Tibial nerve (tissue), 4 donors: ENCODE measurements at regions not wholly inside any gene's neighbourhood (a gene's known extent, or its start where the extent isn't known, plus 50 kb on each side); places are given as distances from the start of the nearest gene placed in this dataset.
A peak's percentile ranks its signal among the peaks of the same experiment; 100 is the strongest.

Source experiments
- DNase-seq, 2 donors: peaks; one replicate each; pipeline ENCODE4 v3.0.0-alpha.2; 2019; ENCODE audit warnings: low spot score in 2 of 2
- H3K27ac ChIP-seq, 4 donors: fragments of 200-600 bp; sonication (generic) in 3 of 4; one replicate each; pipeline ENCODE4 v1.5.1; 2017 to 2019; ENCODE audit warnings: mild to moderate bottlenecking in 1 of 4
- H3K27me3 ChIP-seq, 2 donors: fragments of 200-600 bp; sonication (generic) in 1 of 2; one replicate each; pipeline versions ENCODE4 v1.5.1 to v1.6.0; 2017 to 2019
- H3K36me3 ChIP-seq, 3 donors: fragments of 200-600 bp; sonication (generic); one replicate each; pipeline ENCODE4 v1.5.1; 2018 to 2019
- H3K4me1 ChIP-seq, 4 donors: fragments of 200-600 bp; sonication (generic) in 3 of 4; one replicate each; pipeline ENCODE4 v1.5.1; 2017 to 2019
- H3K4me3 ChIP-seq, 4 donors: fragments of 200-600 bp; sonication (generic) in 3 of 4; one replicate each; pipeline ENCODE4 v1.5.1; 2017 to 2019; ENCODE audit warnings: mild to moderate bottlenecking in 1 of 4, moderate library complexity in 1 of 4
- H3K9me3 ChIP-seq, 4 donors: fragments of 200-600 bp; sonication (generic) in 3 of 4; one replicate each; pipeline ENCODE4 v1.5.1; 2017 to 2019
- CTCF ChIP-seq, 5 experiments: fragments of 200-600 bp in 3 of 5; fragments of 450-650 bp in 2 of 5; sonication (generic) in 3 of 5; IDR thresholded peaks; one replicate each; pipeline ENCODE4 v1.5.1; 2016 to 2019; ENCODE audit warnings: antibody characterized with exemption in 5 of 5, mild to moderate bottlenecking in 3 of 5, moderate library complexity in 2 of 5
- EP300 ChIP-seq, 2 donors: sonication (generic); formaldehyde crosslinking; IDR thresholded peaks; one replicate each; pipeline ENCODE4 v1.6.1; 2017; ENCODE audit warnings: antibody characterized with exemption in 2 of 2, mild to moderate bottlenecking in 1 of 2
- POLR2A ChIP-seq, 2 donors: fragments of 450-650 bp; IDR thresholded peaks; one replicate each; pipeline ENCODE4 v1.6.1; 2017; ENCODE audit warnings: antibody characterized with exemption in 2 of 2, mild to moderate bottlenecking in 2 of 2, moderate library complexity in 2 of 2
- WGBS, 2 donors: methylation state at CpG; one replicate each; pipeline ENCODE4 v1.1.5; 2018; 5-methylcytosine and 5-hydroxymethylcytosine counted together

- WGBS, 2 donors, result 30 to 34% methylated on average over 3 of the region's 3 CpGs
- H3K4me1 ChIP-seq, result no peaks in the 10 kb centered on the region
- no peaks in the 10 kb centered on the region for H3K36me3 ChIP-seq
Observed at GRCh38 chr1:222165629-222166028, 382.3 kb downstream of the HHIPL2 start.

GRCh38 chr1:222163895-222164294, 384.0 kb downstream of the HHIPL2 start:
- 32 to 40% methylated on average over 2 of the region's 2 CpGs for WGBS, 2 donors
- Histone ChIP-seq H3K36me3 (no peaks in the 10 kb centered on the region), H3K9me3 (peaks cover 0 to 2% (median 0%) of the 10 kb centered on the region in 4 donors), H3K4me1 (no peaks in the 10 kb centered on the region), H3K4me3 (no peak overlapping the region), H3K27ac (no peak overlapping the region), H3K27me3 (no peaks in the 10 kb centered on the region)
- TF ChIP-seq CTCF (IDR thresholded peaks at IDR 0.05) (no peak), POLR2A (IDR thresholded peaks at IDR 0.05) (no peak)
- no peak for DNase-seq

More at GRCh38 chr1:222165629-222166028, 382.3 kb downstream of the HHIPL2 start:
- TF ChIP-seq EP300 (IDR thresholded peaks at IDR 0.05), result no peak
- no peak for TF ChIP-seq CTCF (IDR thresholded peaks at IDR 0.05)
- TF ChIP-seq POLR2A (IDR thresholded peaks at IDR 0.05), result no peak
- Histone ChIP-seq H3K4me3 (no peak overlapping the region), H3K9me3 (peaks cover 0 to 7% (median 0%) of the 10 kb centered on the region in 4 donors), H3K27ac (no peak overlapping the region), H3K27me3 (no peaks in the 10 kb centered on the region)
- peak in 1 of 2 donors; percentile 8 for DNase-seq

GRCh38 chr1:222161676-222162075, 386.2 kb downstream of the HHIPL2 start:
- no peak for TF ChIP-seq POLR2A (IDR thresholded peaks at IDR 0.05)
- no peak for TF ChIP-seq CTCF (IDR thresholded peaks at IDR 0.05)
- no peak for TF ChIP-seq EP300 (IDR thresholded peaks at IDR 0.05)
- Histone ChIP-seq H3K9me3 (peaks cover 0 to 21% (median 0%) of the 10 kb centered on the region in 4 donors), H3K27me3 (no peaks in the 10 kb centered on the region), H3K4me3 (no peak overlapping the region), H3K36me3 (no peaks in the 10 kb centered on the region), H3K4me1 (no peaks in the 10 kb centered on the region), H3K27ac (no peak overlapping the region)
- no peak for DNase-seq
- 58 to 71% methylated on average over 3 of the region's 3 CpGs for WGBS, 2 donors

- Histone ChIP-seq H3K9me3 (peaks cover 0 to 21% (median 0%) of the 10 kb centered on the region in 4 donors), H3K27ac (no peak overlapping the region), H3K36me3 (no peaks in the 10 kb centered on the region), H3K4me3 (no peak overlapping the region), H3K4me1 (no peaks in the 10 kb centered on the region), H3K27me3 (no peaks in the 10 kb centered on the region)
- no peak for TF ChIP-seq EP300 (IDR thresholded peaks at IDR 0.05)
- DNase-seq, result no peak
- 95 to 100% methylated on average over 1 of the region's 1 CpG for WGBS, 2 donors
Observed at GRCh38 chr1:222157612-222158011, 390.3 kb downstream of the HHIPL2 start.

GRCh38 chr1:222140206-222140605, 398.3 kb upstream of the DUSP10 start:
- H3K27me3 ChIP-seq, result no peaks in the 10 kb centered on the region
- H3K4me3 ChIP-seq, result no peak overlapping the region
- no peaks in the 10 kb centered on the region for H3K36me3 ChIP-seq
- DNase-seq, result no peak
- TF ChIP-seq CTCF (IDR thresholded peaks at IDR 0.05) (no peak), POLR2A (IDR thresholded peaks at IDR 0.05) (no peak), EP300 (IDR thresholded peaks at IDR 0.05) (no peak)
- 57 to 65% methylated on average over 1 of the region's 1 CpG for WGBS, 2 donors
- H3K9me3 ChIP-seq, result peaks cover 0 to 8% (median 0%) of the 10 kb centered on the region in 4 donors
- H3K27ac ChIP-seq, result no peak overlapping the region
- H3K4me1 ChIP-seq, result no peaks in the 10 kb centered on the region

GRCh38 chr1:222138095-222138494, 396.2 kb upstream of the DUSP10 start:
- no peak for DNase-seq
- H3K4me3 ChIP-seq, result no peak overlapping the region
- peaks cover 0 to 17% (median 2%) of the 10 kb centered on the region in 4 donors for H3K9me3 ChIP-seq
- H3K36me3 ChIP-seq, result no peaks in the 10 kb centered on the region
- H3K27me3 ChIP-seq, result no peaks in the 10 kb centered on the region
- no peak overlapping the region for H3K27ac ChIP-seq
- H3K4me1 ChIP-seq, result no peaks in the 10 kb centered on the region
- no peak for TF ChIP-seq EP300 (IDR thresholded peaks at IDR 0.05)
- TF ChIP-seq POLR2A (IDR thresholded peaks at IDR 0.05), result no peak
- no peak for TF ChIP-seq CTCF (IDR thresholded peaks at IDR 0.05)
- WGBS, 2 donors, result 86 to 93% methylated on average over 15 of the region's 15 CpGs
